ENCODE measurements at regions not wholly inside any gene's neighbourhood (a gene's known extent, or its start where the extent isn't known, plus 50 kb on each side); places are given as distances from the start of the nearest gene placed in this dataset.
"Not testable (repeated sequence)": the region's sequence is repeated elsewhere in the genome, so short reads cannot be mapped to it uniquely, and the experiment has no call there.

DNA sequence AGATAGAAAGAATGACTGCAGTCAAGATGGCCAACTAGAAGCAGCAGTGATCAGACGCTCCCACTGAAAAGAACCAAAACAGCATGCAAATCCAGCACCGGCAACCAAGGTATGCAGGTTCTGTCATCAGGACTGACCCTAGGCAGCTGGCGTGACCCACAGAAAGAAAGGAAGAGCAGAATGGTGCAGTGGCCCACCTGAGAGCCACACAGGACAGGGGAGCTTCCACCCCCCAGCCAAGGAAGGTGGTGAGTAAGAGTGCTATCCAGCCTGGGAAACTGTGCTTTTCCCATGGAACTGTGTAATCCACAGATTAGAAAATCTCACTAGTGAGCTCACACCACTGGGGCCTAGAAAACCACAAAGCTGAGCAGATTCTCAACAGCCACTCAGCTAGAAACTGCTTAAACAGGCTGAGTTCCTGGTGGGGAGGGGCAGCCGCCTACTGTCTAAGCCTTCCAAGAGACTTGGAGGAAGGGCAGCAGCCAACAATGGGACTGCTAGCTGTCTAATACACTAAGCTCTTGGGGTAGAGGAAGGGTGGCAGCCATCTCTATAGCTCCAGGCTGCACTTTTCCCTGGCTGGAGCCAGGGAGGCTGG lies 127.9 kb downstream of the EVA1A start:
- DNase-seq = no peak

DNA sequence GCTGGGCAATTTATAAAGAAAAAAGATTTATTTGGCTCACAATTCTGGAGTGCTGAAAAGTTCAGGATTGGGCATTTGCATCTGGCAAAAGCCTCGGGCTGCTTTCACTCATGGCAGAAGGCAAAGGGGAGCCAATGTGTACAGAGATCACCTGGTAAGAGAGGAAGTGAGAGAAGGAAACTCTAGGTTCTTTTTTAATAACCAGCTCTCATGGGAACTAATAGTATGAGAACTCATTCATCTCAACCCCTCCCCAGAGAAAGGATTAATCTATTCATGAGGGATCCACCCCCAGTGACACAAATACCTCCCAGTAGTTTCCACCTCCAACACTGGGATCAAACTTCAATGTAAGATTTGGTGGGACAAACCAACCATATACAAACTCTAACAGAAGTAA lies 129.0 kb downstream of the EVA1A start:
- no peak for DNase-seq

DNA sequence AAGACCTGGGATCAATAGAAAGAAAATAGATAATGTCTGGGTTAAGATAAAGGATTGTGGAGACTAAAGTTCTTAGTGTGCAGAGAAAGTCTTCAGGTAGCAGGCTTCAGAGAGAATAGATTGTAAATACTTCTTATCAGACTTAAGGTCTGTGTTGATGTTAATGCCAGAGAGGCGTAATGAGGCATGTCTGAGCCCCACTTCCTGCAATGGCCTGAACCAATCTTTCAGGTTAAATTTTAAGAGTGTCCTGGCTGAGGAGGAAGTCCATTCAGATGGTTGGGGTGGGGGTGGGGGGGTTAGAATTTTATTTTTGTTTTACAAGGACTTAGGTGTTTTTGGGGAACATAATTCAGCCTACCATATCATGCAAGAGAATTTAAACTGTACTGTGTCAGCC lies 129.5 kb downstream of the EVA1A start:
- DNase-seq = no peak

DNA sequence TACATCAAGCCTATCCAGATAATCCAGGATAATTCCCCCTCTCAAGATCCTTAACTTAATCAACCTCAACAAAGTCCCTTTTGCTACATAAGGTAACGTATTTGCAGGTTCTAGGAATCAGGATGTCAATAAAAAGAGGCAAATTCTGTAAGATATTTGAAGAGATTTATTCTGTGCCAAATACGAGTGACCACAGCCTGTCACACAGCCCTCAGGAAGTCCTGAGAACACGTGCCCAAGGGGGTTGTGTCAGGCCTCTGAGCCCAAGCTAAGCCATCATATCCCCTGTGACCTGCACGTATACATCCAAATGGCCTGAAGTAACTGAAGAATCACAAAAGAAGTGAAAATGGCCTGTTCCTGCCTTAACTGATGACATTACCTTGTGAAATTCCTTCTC lies 130.3 kb downstream of the EVA1A start:
- not testable (repeated sequence) for DNase-seq

DNA sequence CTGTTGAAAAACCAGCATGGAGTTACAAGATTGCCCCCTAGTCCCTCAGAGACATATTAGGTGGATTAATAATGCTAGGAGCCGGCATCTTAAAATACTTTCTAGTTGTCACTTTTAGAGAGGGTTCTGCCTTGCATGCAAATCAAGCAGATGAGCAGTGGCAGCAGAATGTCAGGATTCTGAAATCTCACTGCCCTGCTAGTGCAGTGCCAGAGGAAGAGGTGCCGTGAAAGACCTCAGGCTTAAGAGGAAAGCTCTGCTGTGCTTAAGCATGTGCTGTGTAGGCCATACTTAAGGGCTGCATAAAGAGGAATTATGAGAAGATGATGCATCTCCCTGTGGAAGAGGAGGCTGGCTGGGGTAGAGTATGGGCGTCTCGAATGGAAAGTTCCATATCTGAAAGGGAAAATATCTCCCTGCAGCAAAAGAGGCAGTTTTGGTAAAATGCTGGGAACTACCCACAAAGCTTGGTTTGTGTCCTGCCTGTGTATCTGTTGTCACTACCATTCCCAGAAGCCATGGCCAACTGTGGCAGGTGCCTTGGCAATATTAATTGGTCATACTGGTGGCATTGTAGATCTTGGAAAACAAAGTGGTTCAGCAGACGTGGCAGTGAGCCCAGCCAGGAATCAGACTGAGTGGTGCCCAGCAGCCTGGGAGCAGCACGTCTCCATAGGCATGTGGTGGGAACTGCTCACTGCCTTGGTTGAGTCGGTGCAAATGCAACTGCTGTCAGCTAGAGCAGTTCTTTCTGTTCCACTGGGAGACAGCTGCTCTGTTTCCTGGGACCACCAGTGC lies 131.9 kb downstream of the EVA1A start:
- DNase-seq = no peak

DNA sequence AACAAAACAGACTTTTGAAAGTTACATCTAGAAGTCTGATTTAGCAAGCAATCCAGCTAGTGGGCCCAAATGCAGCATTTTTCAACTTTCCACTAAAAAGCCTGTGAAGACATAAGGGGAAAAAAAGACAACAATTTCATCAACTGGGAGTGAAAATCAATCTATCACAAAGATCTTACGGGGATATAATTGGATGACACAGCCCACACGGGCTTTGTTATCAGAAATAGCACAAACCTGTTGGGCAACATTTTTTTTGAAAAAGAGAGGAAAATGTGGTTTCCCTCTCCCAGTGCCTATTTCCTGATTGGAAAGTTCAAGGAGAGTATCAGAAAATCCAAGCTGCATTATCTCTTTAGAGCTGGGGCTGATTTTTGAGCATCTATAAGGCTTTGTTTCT lies 132.7 kb downstream of the EVA1A start:
- no peak for DNase-seq

DNA sequence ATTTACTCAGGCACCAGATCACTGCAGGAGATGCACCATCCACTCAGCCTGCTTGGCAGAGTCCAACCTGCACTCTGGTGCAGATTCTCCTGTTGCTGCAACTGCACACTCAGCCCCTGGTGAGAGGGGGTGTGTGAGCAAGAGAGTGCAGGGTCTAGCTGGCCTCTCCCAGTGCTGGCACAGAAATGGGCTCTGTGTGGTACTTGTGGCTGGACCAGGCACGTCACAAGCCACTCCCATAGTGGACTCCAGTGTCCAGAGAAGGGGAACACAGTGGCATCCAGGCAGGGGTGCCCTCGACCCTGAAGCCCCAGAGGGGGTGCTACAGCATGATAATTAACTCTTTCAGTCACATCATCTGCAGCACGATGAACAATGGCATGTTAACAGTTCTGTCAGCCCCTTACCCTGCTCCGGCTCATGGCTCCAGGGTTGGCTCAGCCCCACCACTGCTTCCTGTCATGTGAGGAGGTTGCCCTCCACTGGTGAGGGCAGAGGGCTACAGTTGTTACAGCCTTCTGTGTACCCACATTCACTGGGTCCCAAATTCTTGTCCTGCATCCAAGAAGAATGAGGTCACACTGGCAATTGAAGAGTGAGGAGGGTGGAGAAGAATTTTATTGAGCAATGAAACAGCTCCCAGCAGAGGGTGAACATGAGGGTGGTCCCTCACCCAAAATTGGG lies 135.7 kb downstream of the EVA1A start:
- no peak for DNase-seq

DNA sequence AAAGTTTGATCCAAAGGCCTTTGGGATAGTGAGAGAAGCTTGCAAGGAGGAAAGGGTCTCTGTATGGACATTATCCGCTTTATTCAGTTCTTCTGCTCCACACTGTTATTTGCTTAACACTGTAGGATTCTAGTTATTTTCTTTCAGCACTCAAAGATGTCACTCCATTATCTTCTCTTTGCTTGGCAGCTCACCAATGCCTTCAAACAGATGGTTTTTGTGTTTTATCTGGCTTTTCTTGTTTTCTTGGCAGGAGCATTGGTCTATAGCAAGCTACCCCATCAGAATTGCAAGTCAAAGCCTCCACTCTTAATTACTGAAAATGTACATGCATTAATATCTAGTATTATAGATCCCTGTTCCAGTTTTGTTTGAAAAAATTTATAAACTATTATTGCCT lies 138.8 kb downstream of the EVA1A start:
- no peak for DNase-seq

DNA sequence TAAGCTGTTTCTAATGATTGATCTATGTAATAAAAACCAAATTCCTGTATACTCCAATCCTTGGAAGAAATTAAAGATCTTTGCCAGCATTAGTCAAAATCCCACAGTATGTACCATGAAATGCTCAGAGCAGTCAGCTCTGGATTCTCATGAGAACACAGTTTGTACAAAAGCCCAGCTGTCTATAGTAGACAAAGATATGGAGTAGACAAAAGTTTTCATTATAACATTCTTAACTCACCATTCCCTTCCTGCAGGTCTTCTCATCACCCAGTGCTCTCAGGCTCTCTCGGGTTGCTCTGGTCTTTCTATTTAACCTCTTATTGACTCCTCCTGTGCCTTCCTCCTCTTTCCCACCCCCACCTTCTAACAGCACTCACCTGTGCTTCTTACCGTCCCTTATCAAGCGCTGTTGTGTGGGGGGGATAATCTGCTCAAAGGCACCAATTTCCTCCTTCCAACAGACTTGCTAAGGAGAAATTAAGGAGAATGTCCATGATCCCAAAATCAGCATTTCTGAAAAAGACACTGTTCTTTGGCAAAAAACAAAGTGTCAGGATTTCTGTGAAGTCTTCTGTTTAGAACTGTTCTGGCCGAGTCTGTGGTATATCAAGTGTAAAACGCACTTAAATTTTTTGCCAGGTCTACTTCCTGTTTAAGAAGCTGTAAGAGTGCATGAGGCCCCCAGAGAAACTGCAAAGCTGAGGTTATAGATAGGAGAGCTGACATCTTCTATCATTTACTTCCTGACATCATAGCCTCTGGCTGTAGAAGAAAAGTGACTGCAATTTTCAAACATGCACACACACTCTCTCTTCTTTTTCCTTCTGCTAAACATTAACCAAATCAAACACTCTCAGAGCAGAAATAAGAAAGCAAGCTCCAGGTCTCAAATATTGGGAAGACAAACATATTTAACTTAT lies 144.1 kb downstream of the EVA1A start:
- DNase-seq = no peak

DNA sequence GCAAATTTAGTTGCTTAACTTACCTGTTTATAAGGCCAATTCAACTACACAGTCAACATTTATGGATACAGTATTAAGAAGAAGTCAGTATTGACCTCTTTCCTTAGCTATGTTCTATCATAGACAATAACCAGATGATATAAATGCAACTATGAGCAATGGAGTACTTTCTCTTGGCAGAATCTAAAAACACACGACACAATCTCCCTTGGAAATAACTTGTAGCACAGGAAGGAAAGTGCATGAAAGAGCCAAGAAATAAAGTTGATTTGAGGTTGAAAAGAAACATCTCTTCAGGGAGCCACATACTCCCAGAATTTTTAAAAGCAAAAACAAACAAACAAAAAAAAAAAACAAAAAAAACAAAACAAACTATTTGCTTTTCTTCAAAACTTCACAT lies 145.0 kb downstream of the EVA1A start:
- DNase-seq = no peak

DNA sequence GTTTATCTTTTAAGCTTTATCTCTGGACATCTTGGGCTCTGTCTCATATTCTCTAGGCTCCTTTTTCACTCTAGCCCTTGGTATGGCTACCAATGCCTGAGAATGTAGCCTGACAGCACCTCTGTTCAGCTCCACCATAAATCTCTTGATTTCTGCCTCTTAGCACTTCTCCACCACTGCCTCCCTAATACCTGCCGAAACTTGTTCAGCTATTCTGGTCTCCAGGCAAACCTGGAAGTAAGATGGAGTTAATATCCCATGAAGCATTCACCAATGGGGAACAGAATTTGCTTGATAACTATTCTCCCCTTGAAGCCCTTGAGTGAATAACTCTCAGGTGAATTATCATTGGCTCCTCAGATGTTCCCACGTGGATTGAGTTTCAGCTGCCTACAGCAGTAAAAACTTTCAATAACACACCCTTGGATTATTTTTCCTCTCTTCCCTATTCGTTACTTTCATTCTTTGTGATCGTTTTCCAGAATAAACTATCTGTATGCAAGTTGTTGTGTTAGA lies 145.6 kb downstream of the EVA1A start:
- no peak for DNase-seq

DNA sequence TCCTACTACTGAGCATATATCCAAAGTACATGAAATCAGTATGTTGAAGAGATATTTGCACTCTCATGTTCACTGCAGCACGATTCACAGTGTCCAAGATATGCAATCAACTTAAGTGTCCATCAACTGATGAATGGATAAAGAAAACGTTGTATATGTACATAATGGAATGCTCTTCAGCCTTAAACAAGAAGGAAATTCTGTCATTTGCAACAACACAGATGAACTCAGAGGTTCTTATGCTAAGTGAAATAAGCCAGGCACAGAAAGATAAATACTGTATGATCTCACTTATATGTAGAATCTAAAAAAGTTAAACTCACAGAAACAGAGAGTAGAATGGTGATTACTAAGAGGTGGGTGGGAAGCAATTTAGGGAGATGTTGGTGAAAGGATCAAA lies 149.2 kb downstream of the EVA1A start:
- DNase-seq = no peak

DNA sequence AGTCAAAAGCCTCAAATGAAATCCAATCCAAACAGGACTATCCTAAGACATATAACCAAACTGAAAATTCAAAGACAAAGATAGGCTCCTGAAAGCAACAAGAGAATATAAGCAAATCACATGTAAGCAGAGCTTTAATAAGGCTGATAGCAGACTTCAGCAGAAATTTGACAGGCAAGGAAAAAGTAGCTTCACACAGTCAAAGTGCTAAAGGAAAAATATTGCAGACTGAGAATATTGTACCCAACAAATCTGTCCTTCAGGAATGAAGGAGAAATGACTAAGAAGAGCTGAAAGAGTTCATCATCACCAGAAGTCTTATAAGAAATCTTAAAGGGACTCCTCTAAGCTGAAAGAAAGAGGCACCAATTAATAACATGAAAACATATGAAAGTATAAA lies 150.0 kb downstream of the EVA1A start:
- no peak for DNase-seq

DNA sequence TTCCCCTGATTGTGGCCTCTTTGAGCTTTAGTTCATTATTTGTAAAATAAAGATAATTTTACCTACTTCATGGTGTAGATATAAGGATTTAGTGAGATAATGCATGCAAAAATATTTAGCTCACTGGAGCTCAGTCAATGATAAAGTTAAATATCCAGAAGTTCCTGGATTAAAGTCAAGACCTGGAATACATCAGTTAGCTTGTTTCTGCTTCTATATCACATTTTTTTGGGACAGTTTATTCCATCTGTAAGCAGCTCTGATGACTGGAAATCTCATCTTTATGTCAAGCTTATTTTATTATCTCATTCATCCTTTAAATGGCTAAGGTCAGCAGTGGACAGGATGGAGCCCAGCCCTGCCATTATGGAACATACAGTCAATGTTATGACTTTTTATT lies 152.0 kb downstream of the EVA1A start:
- no peak for DNase-seq

DNA sequence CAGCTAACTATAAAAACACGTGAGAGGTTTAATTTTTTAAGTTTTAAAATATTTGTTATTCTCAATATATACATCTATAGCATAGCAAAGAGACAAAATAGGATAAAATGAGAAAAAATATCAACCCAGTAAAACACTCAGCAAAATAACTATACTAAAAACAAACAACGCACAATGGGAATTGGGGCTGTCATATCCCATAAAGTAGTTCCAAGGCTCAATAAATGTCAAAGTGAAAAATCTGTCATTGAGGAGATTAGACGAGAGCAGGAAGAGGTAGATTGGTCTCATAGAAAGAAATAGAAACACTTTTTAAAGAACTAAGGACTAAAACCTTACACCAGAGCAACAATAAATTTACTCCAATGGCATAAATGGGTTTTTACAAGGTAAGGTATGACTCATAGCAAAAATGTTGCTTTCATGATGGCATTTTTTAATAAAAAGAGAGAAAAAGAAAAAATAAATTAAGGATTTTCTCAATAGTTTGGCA lies 153.7 kb downstream of the EVA1A start:
- DNase-seq = no peak

DNA sequence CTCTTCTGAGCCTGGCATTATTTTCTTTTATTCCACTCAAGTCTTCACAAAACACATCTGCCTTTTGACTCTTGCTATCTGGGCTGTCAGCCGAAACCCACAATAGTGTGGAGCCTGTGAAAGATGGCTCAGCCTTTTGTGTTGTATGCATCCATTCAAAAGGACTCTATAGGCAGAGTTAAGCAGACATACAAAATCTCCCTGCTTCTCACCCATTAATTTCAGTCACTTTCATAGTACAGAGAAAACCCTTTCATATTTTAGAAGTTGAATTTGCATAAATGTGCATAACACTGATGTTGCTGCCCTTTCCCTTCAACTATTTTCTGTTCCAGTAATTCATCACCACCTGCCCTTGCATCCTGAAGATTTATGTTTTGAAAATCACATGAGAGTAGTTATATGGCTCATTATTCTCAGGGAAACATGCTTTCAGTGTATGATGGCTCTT lies 154.6 kb downstream of the EVA1A start:
- no peak for DNase-seq

DNA sequence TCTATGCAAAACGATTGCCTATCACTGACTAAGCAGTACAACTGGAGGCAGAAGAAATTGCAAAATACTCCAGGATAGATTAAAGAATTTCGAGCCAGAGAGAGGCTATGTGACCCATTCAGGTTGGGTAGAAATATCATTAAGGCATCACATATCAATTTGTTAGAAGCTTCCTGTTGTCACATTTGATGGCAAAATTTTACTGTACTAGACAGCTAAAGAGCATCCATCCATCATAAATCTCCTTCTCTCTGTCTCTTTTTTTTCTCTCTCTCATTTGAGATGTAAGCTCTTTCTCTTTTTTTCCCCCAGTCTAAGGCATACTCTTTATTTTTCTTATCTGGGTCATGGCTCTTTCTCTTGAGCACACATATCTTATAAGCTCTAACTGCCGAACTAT lies 155.7 kb downstream of the EVA1A start:
- DNase-seq = no peak

DNA sequence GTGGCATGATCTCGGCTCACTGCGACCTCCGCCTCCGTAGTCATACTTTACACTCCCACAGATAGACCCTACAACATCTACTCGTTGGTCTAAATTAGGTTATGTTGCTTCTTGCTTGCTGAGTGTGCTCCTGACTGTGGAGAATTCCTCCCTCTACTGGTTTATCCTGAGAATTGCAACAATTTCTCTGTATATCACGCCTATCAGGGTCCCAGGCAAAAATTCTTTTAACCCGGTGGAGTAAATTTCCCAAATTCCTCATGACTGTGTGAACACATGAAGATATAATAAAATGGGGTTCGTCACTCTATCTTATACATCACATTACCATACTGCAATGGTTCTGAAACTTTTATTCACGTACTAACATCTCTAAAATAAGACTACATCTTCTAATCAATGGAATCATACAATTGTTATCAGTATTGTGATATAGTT lies 156.7 kb downstream of the EVA1A start:
- no peak for DNase-seq

DNA sequence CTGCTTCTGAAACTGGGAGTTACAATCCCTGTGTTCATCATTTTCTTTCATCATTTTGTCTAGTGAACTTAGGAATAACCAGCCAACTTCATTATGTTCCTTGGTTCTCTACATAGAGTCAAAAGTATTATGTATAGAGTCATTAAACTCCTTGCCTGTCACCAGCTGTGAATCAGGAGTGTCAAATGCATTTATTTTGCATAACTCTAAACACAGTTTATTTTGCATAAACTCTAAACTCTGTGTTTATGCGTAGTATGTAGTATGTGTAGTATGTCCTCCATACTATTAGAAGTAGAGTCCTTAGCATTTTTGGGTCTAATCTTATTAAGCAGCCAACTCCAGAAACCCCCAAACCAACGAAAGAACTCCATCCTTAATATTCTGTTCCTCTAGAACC lies 164.4 kb downstream of the EVA1A start:
- no peak for DNase-seq

DNA sequence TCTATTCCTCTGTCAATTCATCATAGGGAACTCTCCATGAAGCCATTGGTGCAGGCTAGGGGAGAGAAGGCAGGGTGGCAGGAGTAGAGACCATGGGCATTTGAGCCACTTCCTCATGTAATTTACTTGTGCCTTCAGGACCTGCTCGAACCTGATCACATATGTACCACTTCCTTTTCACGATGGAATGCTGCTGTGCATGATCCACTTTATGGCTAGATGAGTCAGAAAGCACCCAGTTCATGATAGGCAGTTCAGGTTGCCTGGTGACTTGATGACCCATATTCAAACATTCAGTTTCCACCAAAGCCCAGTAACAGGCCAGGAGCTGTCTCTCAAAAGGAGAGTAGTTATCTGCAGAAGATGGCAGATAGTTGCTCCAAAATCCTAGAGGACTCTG lies 166.0 kb downstream of the EVA1A start:
- DNase-seq = not testable (repeated sequence)

DNA sequence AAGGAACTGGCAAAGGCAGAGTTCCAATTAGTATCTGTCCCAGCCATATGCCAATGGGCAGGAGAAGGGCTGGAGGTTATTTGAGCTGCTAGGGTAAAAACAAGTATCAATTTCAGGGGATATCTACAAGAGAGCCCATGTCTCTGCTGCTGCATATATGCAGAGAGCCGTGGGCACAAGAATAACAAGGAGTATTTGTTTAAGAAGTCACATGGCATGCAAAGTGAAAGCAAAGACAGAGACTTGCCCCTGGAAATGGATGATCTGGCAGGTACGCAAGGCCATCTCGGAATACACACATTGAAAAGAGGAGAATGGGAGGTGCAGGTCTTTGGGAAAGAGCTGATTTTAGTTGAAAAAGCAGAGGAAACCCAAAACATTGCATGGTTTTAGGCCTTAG lies 170.6 kb downstream of the EVA1A start:
- no peak for DNase-seq

DNA sequence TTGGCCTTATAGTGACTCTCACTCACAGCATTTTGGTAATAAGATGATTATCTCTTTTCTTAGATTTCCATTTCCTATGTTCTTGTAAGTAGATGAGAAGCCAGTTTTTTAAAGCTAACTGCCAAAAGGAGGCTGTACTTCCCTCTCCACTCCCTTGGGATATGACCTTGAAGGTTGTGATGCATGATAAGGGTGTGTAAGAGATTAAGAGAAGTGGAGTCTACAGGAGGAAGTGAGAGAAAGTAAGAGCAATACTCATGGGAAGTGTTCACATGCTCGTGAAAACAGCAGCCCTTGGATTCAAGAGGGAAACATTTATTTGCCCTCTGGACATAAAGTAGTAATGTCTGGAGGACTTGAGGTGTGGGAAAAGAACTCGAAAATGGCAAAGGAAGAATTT lies 171.5 kb downstream of the EVA1A start:
- DNase-seq = no peak

DNA sequence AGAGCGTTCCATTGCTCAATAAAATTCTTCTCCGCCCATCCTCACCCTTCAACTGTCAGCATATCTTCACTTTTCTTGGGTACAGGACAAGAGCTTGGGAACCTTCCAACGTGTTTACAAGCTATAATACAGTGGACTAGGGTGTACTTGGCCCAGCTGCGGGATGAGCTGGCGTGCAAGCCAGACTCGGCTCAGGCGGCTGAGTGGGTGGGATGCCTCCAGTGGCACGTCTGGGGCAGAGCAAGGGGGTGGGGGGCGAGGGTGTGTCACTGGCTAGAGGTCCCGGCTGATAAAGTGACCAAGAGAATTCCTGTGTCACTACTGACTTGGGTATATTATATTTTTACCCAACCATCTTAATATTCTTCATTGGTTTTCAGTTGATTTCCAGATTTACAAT lies 179.7 kb downstream of the EVA1A start:
- no peak for DNase-seq

Data from 8988T (cell line).